Vagina (tissue), 2 donors: ENCODE measurements at regions not wholly inside any gene's neighbourhood (a gene's known extent, or its start where the extent isn't known, plus 50 kb on each side); places are given as distances from the start of the nearest gene placed in this dataset.

ENCODE experiments used
- DNase-seq, 2 donors: peaks; one replicate each; pipeline ENCODE4 v3.0.0-alpha.2; 2017; ENCODE audit errors: extremely low spot score in 2 of 2
- H3K27ac ChIP-seq: fragments of 200-600 bp; sonication (generic); one replicate; pipeline ENCODE4 v1.5.1; 2019
- H3K27me3 ChIP-seq: fragments of 200-600 bp; sonication (generic); one replicate; pipeline ENCODE4 v1.5.1; 2019
- H3K36me3 ChIP-seq, 2 donors: fragments of 200-600 bp; sonication (generic); one replicate each; pipeline ENCODE4 v1.5.1; 2017 to 2019
- H3K4me1 ChIP-seq: fragments of 200-600 bp; sonication (generic); one replicate; pipeline ENCODE4 v1.5.1; 2019
- H3K4me3 ChIP-seq, 2 donors: fragments of 200-600 bp; sonication (generic); 1 replicate in 1 of 2; 2 replicates in 1 of 2; pipeline ENCODE4 v1.5.1; 2016 to 2019
- H3K9me3 ChIP-seq: fragments of 200-600 bp; sonication (generic); one replicate; pipeline ENCODE4 v1.5.1; 2019
- CTCF ChIP-seq, 3 experiments: fragments of 450-650 bp in 2 of 3; fragments of 200-600 bp in 1 of 3; sonication (generic) in 1 of 3; IDR thresholded peaks; one replicate each; pipeline ENCODE4 v1.5.1; 2017 to 2019; ENCODE audit warnings: antibody characterized with exemption in 3 of 3, mild to moderate bottlenecking in 2 of 3, moderate library complexity in 2 of 3
- POLR2A ChIP-seq, 2 donors: fragments of 450-650 bp; IDR thresholded peaks; one replicate each; pipeline ENCODE4 v1.6.1; 2017; ENCODE audit warnings: antibody characterized with exemption in 2 of 2, mild to moderate bottlenecking in 2 of 2, moderate library complexity in 2 of 2
- POLR2AphosphoS5 ChIP-seq, 2 donors: sonication (generic); formaldehyde crosslinking; IDR thresholded peaks; one replicate each; pipeline ENCODE4 v1.9.0; 2017; ENCODE audit warnings: antibody characterized with exemption in 2 of 2, mild to moderate bottlenecking in 2 of 2, low read depth in 1 of 2; ENCODE audit not compliant: insufficient read depth in 1 of 2
- intact Hi-C: fragments of 100-400 bp; cut with DNase I; formaldehyde crosslinking; loops from one replicate; pipeline ENCODE4 v1.15.1; 2023

- H3K9me3 ChIP-seq = peaks cover 4% of the 10 kb centered on the region
- no peaks in the 10 kb centered on the region for H3K27me3 ChIP-seq
- intact Hi-C loops = no loop called here
- no peaks in the 10 kb centered on the region for H3K4me1 ChIP-seq
- no peak for DNase-seq
- no peak overlapping the region for H3K27ac ChIP-seq
- TF ChIP-seq POLR2AphosphoS5 (IDR thresholded peaks at IDR 0.05; ENCODE audit: insufficient read depth in 1 of 2, low read depth in 1 of 2) (no peak), CTCF (IDR thresholded peaks at IDR 0.05) (no peak), POLR2A (IDR thresholded peaks at IDR 0.05) (no peak)
- no peak overlapping the region for H3K4me3 ChIP-seq
- H3K36me3 ChIP-seq = no peaks in the 10 kb centered on the region
These were observed 822.0 kb upstream of the SLIT2 start for GRCh38 chr4:19429684-19430083.

GRCh38 chr4:19425146-19425545 lies 826.6 kb upstream of the SLIT2 start:
- TF ChIP-seq POLR2A (IDR thresholded peaks at IDR 0.05) (no peak), CTCF (IDR thresholded peaks at IDR 0.05) (no peak), POLR2AphosphoS5 (IDR thresholded peaks at IDR 0.05; ENCODE audit: insufficient read depth in 1 of 2, low read depth in 1 of 2) (no peak)
- H3K36me3 ChIP-seq = no peaks in the 10 kb centered on the region
- H3K9me3 ChIP-seq = no peaks in the 10 kb centered on the region
- no peak overlapping the region for H3K27ac ChIP-seq
- H3K4me3 ChIP-seq = no peak overlapping the region
- intact Hi-C loops = no loop called here
- no peaks in the 10 kb centered on the region for H3K4me1 ChIP-seq
- H3K27me3 ChIP-seq = no peaks in the 10 kb centered on the region
- DNase-seq = no peak

- Histone ChIP-seq H3K4me3 (no peak overlapping the region), H3K27me3 (no peaks in the 10 kb centered on the region), H3K9me3 (no peaks in the 10 kb centered on the region), H3K4me1 (no peaks in the 10 kb centered on the region), H3K36me3 (no peaks in the 10 kb centered on the region), H3K27ac (no peak overlapping the region)
- no peak for DNase-seq
- no peak for TF ChIP-seq CTCF (IDR thresholded peaks at IDR 0.05)
- no peak for TF ChIP-seq POLR2AphosphoS5 (IDR thresholded peaks at IDR 0.05; ENCODE audit: insufficient read depth in 1 of 2, low read depth in 1 of 2)
- no peak for TF ChIP-seq POLR2A (IDR thresholded peaks at IDR 0.05)
- intact Hi-C loops = no loop called here
These were observed 834.4 kb upstream of the SLIT2 start for GRCh38 chr4:19417256-19417655.

- no peak for TF ChIP-seq POLR2A (IDR thresholded peaks at IDR 0.05)
- TF ChIP-seq POLR2AphosphoS5 (IDR thresholded peaks at IDR 0.05; ENCODE audit: insufficient read depth in 1 of 2, low read depth in 1 of 2) = no peak
- no peak for TF ChIP-seq CTCF (IDR thresholded peaks at IDR 0.05)
- DNase-seq = no peak
- intact Hi-C loops = no loop called here
- no peaks in the 10 kb centered on the region for H3K27me3 ChIP-seq
- H3K9me3 ChIP-seq = no peaks in the 10 kb centered on the region
- H3K36me3 ChIP-seq = no peaks in the 10 kb centered on the region
- no peaks in the 10 kb centered on the region for H3K4me1 ChIP-seq
- no peak overlapping the region for H3K4me3 ChIP-seq
- H3K27ac ChIP-seq = no peak overlapping the region
These were observed 835.6 kb upstream of the SLIT2 start for GRCh38 chr4:19416146-19416545.

- no peaks in the 10 kb centered on the region for H3K4me1 ChIP-seq
- H3K4me3 ChIP-seq = no peak overlapping the region
- H3K27ac ChIP-seq = no peak overlapping the region
- H3K27me3 ChIP-seq = no peaks in the 10 kb centered on the region
- DNase-seq = no peak
- no peaks in the 10 kb centered on the region for H3K9me3 ChIP-seq
- no peak for TF ChIP-seq POLR2AphosphoS5 (IDR thresholded peaks at IDR 0.05; ENCODE audit: insufficient read depth in 1 of 2, low read depth in 1 of 2)
- no peak for TF ChIP-seq POLR2A (IDR thresholded peaks at IDR 0.05)
- H3K36me3 ChIP-seq = no peaks in the 10 kb centered on the region
- intact Hi-C loops = no loop called here
These were observed 843.2 kb upstream of the SLIT2 start for GRCh38 chr4:19408490-19408889.

GRCh38 chr4:19406789-19407188 lies 844.9 kb upstream of the SLIT2 start:
- H3K36me3 ChIP-seq = no peaks in the 10 kb centered on the region
- H3K27ac ChIP-seq = no peak overlapping the region
- no peaks in the 10 kb centered on the region for H3K4me1 ChIP-seq
- H3K9me3 ChIP-seq = no peaks in the 10 kb centered on the region
- TF ChIP-seq CTCF (IDR thresholded peaks at IDR 0.05) (no peak), POLR2A (IDR thresholded peaks at IDR 0.05) (no peak), POLR2AphosphoS5 (IDR thresholded peaks at IDR 0.05; ENCODE audit: insufficient read depth in 1 of 2, low read depth in 1 of 2) (no peak)
- intact Hi-C loops = no loop called here
- no peaks in the 10 kb centered on the region for H3K27me3 ChIP-seq
- H3K4me3 ChIP-seq = no peak overlapping the region
- no peak for DNase-seq
